Thyroid gland (tissue), 4 donors: ENCODE measurements at regions not wholly inside any gene's neighbourhood (a gene's known extent, or its start where the extent isn't known, plus 50 kb on each side); places are given as distances from the start of the nearest gene placed in this dataset.

Experiments
- CTCF ChIP-seq, 6 experiments: fragments of 200-600 bp in 3 of 6; fragments of 450-650 bp in 3 of 6; sonication (generic) in 3 of 6; IDR thresholded peaks; one replicate each; pipeline ENCODE4 v1.5.1; 2016 to 2019; ENCODE audit warnings: antibody characterized with exemption in 6 of 6, mild to moderate bottlenecking in 2 of 6, inconsistent platforms in 1 of 6, moderate library complexity in 1 of 6
- POLR2A ChIP-seq, 2 donors: fragments of 450-650 bp; IDR thresholded peaks; one replicate each; pipeline ENCODE4 v1.6.1; 2017; ENCODE audit warnings: antibody characterized with exemption in 2 of 2, mild to moderate bottlenecking in 2 of 2, moderate library complexity in 1 of 2

- TF ChIP-seq CTCF (IDR thresholded peaks at IDR 0.05) (no peak), POLR2A (IDR thresholded peaks at IDR 0.05) (no peak)
Measured at GRCh38 chr5:58312299-58312698, 147.6 kb downstream of the PLK2 start.
